ENCODE measurements at regions not wholly inside any gene's neighbourhood (a gene's known extent, or its start where the extent isn't known, plus 50 kb on each side); places are given as distances from the start of the nearest gene placed in this dataset.

DNA sequence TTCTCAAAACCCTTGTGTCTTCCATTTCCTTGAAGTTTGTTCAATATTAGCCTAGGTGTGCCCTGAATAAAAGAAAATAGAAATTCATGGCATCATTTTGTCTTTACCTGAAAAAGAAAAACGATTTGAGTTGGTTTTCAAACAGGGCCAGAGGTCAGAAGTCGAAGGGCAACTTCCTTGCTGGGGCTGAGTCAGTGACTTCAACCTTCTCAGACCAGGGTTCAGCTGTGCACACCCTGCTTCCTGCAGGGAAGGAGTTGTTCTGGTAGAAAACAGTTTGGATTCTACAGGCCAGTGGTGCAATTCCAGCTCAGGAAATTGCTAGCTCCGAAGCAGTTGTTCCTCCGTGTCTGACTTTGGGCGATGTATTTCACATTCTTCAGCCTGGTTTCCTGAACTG is 132.1 kb upstream of the SLC30A5 start:
- TF ChIP-seq CTCF (IDR thresholded peaks at IDR 0.05) (no peak), POLR2AphosphoS5 (IDR thresholded peaks at IDR 0.05) (no peak)

All from transverse colon (tissue), 4 donors.